Neutrophil (primary cell): ENCODE measurements at regions not wholly inside any gene's neighbourhood (a gene's known extent, or its start where the extent isn't known, plus 50 kb on each side); places are given as distances from the start of the nearest gene placed in this dataset.

Experiments
- H3K27ac ChIP-seq: fragments of 200-600 bp; sonication (generic); 2 replicates; pipeline ENCODE4 v1.5.1; 2016; ENCODE audit warnings: mild to moderate bottlenecking, moderate library complexity
- H3K27me3 ChIP-seq: fragments of 200-600 bp; sonication (generic); 2 replicates; pipeline ENCODE4 v1.6.0; 2016; ENCODE audit warnings: mild to moderate bottlenecking
- H3K36me3 ChIP-seq: fragments of 200-600 bp; sonication (generic); 2 replicates; pipeline ENCODE4 v1.5.1; 2017
- H3K4me1 ChIP-seq, 2 experiments: fragments of 200-600 bp in 1 of 2; sonication (generic) in 1 of 2; 1 replicate in 1 of 2; 2 replicates in 1 of 2; pipeline versions ENCODE4 v1.5.1 to v1.6.1; 2013 to 2016; ENCODE audit warnings: low read depth in 1 of 2, low read length in 1 of 2, mild to moderate bottlenecking in 1 of 2, moderate library complexity in 1 of 2; ENCODE audit not compliant: control insufficient read depth in 1 of 2, insufficient read depth in 1 of 2
- H3K4me3 ChIP-seq, 2 experiments: fragments of 200-600 bp in 1 of 2; sonication (generic) in 1 of 2; 1 replicate in 1 of 2; 2 replicates in 1 of 2; pipeline ENCODE4 v1.5.1; 2013 to 2016; ENCODE audit warnings: low read depth in 1 of 2, low read length in 1 of 2, mild to moderate bottlenecking in 1 of 2, moderate library complexity in 1 of 2
- H3K9me3 ChIP-seq: fragments of 200-600 bp; sonication (generic); 2 replicates; pipeline ENCODE4 v1.5.1; 2016
- TF ChIP-seq, protein P1 (sequence below): fragments of 200-600 bp; sonication (generic); IDR thresholded peaks from 2 replicates; pipeline ENCODE4 v1.5.1; 2016; ENCODE audit warnings: antibody characterized with exemption

DNA sequence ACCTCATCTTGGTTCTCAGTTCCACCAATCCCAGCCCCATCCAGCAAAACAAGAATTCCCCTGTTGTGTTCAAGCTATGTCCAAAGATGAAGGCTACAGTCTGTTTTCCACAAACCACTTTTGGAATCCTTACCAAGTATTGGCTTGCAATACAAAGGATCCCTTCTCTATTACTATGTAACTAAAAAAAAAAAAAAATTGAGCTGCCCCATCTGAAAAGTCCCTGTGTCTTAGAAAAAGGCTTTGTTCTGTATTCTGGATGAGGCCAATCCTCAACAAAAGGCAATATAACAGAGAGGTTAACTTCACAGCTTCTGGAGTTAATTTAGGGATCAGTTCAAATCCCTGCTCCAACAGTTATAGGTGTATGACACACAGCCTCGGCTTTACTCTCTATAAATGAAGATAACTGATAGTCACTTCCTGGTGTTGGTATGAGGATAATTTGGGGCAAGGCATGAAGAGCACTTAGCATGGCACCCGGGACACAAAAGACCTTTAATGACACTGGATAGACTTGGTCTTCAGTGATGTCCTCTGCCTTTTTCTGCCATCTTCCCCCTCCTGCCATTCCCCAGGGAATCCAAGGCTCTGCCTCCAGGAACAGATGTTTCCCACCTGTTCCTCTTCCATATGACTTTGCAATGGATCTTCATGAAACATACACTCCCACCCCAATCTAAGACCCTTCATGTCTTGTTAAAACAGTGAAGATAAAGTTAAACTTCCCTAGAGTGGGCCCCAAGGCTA, 61.2 kb upstream of the ATL2 start:
- Histone ChIP-seq H3K9me3 (no peaks in the 10 kb centered on the region), H3K4me3 (no peak overlapping the region), H3K36me3 (no peaks in the 10 kb centered on the region), H3K27me3 (no peaks in the 10 kb centered on the region), H3K27ac (no peak overlapping the region), H3K4me1 (peaks cover 0 to 9% of the 10 kb centered on the region in 2 experiments)
- TF ChIP-seq, protein P1, sequence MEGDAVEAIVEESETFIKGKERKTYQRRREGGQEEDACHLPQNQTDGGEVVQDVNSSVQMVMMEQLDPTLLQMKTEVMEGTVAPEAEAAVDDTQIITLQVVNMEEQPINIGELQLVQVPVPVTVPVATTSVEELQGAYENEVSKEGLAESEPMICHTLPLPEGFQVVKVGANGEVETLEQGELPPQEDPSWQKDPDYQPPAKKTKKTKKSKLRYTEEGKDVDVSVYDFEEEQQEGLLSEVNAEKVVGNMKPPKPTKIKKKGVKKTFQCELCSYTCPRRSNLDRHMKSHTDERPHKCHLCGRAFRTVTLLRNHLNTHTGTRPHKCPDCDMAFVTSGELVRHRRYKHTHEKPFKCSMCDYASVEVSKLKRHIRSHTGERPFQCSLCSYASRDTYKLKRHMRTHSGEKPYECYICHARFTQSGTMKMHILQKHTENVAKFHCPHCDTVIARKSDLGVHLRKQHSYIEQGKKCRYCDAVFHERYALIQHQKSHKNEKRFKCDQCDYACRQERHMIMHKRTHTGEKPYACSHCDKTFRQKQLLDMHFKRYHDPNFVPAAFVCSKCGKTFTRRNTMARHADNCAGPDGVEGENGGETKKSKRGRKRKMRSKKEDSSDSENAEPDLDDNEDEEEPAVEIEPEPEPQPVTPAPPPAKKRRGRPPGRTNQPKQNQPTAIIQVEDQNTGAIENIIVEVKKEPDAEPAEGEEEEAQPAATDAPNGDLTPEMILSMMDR, result no peak

DNA sequence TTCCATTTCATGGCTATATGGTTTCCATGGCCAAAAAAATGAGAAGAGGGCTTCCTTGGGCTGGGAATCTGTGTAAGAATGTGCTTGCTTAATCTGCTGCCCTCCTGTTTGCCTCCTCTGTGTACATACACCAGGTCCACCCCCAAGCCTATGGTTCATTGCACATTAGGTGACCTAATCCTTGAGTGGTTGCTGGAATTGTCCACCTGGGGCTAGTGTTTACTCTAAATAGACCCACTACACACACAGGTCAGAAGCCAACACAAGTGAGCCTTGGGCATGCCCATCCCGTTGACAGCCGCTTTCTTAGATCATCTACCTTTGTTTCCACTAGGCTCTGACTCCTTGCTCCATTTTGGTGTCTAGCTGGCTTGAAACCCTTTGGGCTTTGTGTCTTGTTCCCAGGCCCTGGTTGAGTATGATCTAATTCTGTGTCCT, 59.2 kb upstream of the ATL2 start:
- Histone ChIP-seq H3K27me3 (no peaks in the 10 kb centered on the region), H3K27ac (no peak overlapping the region), H3K4me1 (peaks cover 0 to 9% of the 10 kb centered on the region in 2 experiments), H3K9me3 (no peaks in the 10 kb centered on the region), H3K36me3 (no peaks in the 10 kb centered on the region), H3K4me3 (no peak overlapping the region)
- TF ChIP-seq, protein P1, result no peak

DNA sequence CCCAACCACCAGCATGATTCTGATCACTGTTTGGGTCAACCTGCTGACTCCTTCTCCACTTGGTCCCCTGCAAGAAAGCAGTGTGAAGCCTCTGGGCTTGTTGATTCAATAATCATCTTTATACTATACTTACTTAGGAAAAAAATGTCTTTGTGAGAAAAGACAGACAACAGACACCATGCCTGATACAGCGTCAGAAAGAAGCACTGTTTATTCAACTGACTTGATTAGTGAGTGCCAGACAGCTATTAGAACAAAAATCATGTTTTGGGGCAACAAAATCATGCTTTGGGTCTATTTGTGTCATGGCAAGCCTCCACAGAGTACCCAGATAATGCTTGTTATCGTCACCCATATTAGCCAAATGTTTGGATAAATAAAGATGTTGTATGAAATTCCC, 58.7 kb upstream of the ATL2 start:
- Histone ChIP-seq H3K9me3 (no peaks in the 10 kb centered on the region), H3K27me3 (no peaks in the 10 kb centered on the region)
- TF ChIP-seq, protein P1, result no peak

DNA sequence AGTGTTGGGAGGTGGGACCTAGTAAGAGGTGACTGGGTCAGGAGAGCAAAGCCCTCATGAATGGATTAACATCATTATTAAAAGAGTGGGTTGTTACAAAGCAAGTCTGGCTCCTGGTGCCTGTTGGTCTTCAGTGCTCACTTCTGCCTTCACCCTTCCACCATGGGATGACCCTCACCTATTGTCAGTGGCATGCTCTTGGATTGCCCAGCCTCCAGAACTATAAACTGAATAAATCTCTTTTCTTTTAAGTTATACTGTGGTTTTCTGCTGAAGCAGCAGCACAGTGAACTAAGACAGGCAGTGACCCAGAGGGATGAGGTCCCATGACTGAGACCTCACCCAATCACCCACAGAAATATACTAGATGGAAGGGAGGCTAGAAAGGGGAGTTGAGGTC, 57.5 kb upstream of the ATL2 start:
- TF ChIP-seq, protein P1, result no peak
- no peaks in the 10 kb centered on the region for H3K36me3 ChIP-seq
- no peak overlapping the region for H3K27ac ChIP-seq
- no peaks in the 10 kb centered on the region for H3K9me3 ChIP-seq
- no peaks in the 10 kb centered on the region for H3K4me1 ChIP-seq
- H3K4me3 ChIP-seq, result no peak overlapping the region
- H3K27me3 ChIP-seq, result no peaks in the 10 kb centered on the region

More for the DNA sequence above, 58.7 kb upstream of the ATL2 start:
- Histone ChIP-seq H3K36me3 (no peaks in the 10 kb centered on the region), H3K4me1 (peaks cover 0 to 5% of the 10 kb centered on the region in 2 experiments), H3K27ac (no peak overlapping the region), H3K4me3 (no peak overlapping the region)

DNA sequence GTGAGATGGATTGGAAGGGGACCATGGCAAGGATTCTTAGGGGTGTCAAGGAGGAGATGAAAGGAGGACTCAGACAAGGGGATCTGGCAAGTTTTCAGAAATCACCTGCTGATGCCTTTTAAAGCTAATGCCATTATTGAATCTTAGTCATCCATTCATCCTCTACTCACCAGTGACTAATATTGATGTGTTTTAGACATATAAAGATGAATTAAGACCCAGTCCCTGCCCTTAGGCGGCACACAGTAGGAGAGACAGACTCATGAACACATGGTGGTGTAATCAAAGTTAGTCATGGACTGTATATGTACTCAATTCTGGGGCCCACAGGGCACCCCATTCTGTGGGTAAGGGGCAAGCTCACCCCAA, 56.5 kb upstream of the ATL2 start:
- H3K27ac ChIP-seq, result no peak overlapping the region
- H3K27me3 ChIP-seq, result no peaks in the 10 kb centered on the region
- no peaks in the 10 kb centered on the region for H3K9me3 ChIP-seq
- no peak overlapping the region for H3K4me3 ChIP-seq
- no peaks in the 10 kb centered on the region for H3K36me3 ChIP-seq
- no peaks in the 10 kb centered on the region for H3K4me1 ChIP-seq
- TF ChIP-seq, protein P1, result no peak
